Stimulated activated naive CD4-positive, alpha-beta T cell treated with Interleukin-2 at 50 U/mL for 16 hours (primary cell): ENCODE measurements at regions not wholly inside any gene's neighbourhood (a gene's known extent, or its start where the extent isn't known, plus 50 kb on each side); places are given as distances from the start of the nearest gene placed in this dataset.
"Not testable (repeated sequence)": the region's sequence is repeated elsewhere in the genome, so short reads cannot be mapped to it uniquely, and the experiment has no call there.

ENCODE experiments used
- DNase-seq: peaks from one replicate; lab custom pipeline; 2025; lab: John Stamatoyannopoulos, UW

DNA sequence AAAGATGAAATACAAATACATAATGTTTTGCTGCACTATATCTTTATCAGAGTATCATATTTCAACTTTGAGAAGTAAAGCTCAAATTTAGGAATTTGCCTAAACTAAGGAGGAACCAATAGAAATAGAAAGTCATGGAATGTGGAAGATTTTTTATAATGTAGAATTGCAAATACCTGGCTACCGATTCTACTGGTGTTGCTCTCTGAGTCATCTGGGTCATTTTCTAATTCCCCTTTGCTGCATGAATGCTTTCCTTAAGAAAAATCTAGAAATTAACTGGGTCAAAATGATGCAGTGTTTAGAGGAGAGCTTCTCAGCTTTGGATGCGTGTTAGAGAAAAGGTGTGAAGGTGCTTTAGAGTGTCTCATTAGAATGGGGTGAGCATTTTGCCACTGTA lies 568.9 kb upstream of the ANKRD30A start:
- DNase-seq: no peak

DNA sequence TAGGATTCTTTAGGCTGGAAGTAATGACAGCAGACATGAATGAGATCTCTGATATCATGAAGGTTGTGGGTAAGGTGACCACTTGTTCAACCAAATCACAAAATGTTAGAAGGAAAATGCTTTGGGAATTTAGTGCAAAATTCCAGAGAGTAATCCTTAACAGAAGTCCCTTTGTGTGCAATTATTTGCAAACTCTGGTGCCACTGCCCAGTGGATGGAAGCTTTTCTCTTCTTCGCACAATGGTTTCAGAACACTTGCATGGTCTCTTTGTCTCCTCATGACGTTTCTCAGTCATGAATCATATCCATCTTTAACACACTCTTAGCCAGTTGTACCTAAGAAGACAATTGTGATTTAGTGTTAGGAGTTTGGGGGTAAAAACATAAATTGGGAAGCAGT lies 570.4 kb upstream of the ANKRD30A start:
- DNase-seq: no peak

GRCh38 chr10:36547965-36548364 lies 577.4 kb upstream of the ANKRD30A start:
- DNase-seq: no peak

DNA sequence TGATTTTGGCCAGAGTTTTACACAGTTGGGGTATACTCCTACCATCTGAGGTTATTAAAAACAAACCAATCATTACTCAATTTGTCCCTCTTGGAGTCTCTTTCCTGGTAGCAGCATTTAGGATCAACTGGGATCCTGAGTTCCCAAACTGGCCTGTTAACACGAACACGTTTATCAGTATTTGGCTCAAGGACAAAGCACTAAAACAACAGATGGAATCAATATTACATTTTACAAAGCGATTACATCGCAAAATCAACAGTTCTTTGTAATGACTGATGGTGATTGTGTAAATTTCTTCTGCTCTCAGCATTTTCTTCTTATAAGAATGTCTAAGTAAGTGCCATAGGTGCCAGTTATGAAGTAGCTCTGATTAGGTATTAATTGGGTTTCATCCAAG lies 582.9 kb upstream of the ANKRD30A start:
- DNase-seq: no peak

DNA sequence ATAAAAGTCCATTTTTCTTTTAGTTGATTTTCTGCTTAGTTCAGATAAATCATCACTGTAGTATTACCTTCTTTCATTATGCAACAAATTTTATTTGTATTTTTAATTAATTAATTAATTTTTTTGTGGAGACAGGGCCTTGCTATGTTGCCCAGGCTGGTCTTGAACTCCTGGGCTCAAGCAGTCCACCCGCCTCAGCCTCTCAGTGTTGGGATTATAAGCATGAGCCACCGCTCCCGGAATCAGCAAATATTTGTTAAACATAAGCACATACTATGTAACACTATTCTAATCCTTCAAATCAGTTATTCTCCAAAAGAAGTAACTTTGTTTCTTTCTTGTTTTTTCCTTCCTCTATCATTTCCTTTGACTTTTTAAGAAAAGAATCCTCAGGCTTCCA lies 584.8 kb upstream of the ANKRD30A start:
- DNase-seq: no peak

GRCh38 chr10:36538953-36539586 lies 586.3 kb upstream of the ANKRD30A start:
- DNase-seq: no peak

DNA sequence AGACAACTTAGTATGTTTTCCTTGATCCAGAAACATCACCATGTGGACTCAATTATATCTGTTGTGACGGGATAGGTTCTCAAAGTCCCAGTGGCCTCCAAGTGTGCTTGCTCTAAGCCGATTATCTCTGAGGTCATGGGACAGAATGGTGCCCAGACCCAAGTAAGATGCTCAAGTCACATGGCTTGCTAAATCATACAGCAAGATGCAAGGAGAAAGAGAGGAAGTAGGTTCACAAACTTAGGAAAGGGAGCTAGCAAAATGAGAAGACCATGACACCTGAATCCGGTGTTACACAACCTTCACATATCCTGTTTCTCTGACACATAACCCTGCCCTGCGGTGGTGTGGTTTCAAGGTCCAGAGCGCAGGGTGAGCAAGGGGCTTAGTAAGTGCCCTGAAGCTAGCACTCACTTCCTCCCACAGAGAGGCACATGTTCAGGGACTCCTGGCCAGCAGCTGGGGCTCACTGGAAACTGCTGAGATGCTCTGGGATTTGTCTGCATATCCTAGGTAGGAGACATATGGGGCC lies 590.9 kb upstream of the ANKRD30A start:
- DNase-seq: no peak

GRCh38 chr10:36533861-36534260 lies 591.5 kb upstream of the ANKRD30A start:
- DNase-seq: no peak

DNA sequence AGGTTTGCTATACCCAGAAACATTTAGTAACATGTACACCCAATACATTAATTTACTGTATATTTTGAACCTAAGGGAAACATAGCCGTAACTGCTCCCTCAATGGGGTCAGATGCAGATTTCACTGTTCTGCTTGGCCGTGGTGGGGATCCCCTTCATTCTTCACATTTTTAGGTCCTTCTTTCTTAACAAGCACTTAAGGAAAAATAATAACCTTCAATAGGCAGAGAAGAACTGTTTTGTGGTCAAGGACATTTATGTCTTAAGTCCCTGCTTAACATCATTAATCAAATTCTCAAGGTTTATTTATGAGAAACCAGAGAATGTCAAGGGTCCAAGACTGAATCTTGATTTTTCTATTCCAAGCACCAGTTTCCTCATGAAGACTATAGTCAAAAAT lies 592.1 kb upstream of the ANKRD30A start:
- DNase-seq: no peak

GRCh38 chr10:36531621-36532020 lies 593.8 kb upstream of the ANKRD30A start:
- no peak for DNase-seq

GRCh38 chr10:36526033-36526432 lies 599.4 kb upstream of the ANKRD30A start:
- DNase-seq: no peak

DNA sequence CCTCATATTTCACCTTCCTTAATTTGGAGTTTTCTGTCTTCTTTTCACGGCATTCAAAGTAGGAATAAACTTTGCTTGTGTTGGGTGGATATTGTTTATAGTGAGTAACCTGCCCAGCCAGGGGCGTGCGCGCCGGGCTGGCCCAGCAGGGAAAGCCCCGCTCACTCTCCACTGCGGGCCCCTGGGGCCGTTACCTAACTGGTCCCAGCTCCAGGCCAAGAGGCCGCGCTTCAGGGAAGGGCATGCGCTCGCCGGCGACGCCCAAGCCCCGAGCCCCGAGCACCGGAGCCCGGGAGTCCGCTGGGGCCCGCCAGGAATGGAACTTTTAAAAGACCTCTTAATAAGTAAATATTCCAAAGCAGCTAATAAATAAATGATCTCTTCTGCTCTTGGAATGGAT lies 601.3 kb upstream of the ANKRD30A start:
- not testable (repeated sequence) for DNase-seq

- no peak for DNase-seq
Observed at GRCh38 chr10:36519909-36520308, 605.5 kb upstream of the ANKRD30A start.

DNA sequence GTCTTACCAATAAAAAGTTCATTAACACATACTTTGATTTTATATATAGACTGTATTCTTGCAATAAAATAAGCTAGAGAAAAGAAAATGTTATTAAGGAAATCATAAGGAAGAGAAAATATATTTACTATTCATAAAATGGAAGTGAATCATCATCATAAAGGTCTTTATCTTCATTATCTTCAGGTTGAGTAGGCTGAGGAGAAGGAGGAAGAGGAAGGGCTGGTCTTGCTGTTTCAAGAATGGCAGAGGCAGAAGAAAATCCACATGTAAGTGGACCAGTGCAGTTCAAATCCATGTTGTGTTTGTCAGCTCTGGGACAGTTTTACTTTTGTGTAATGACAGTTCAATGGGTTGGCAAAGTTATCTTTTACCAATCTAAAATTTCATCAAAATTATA lies 609.1 kb upstream of the ANKRD30A start:
- no peak for DNase-seq

DNA sequence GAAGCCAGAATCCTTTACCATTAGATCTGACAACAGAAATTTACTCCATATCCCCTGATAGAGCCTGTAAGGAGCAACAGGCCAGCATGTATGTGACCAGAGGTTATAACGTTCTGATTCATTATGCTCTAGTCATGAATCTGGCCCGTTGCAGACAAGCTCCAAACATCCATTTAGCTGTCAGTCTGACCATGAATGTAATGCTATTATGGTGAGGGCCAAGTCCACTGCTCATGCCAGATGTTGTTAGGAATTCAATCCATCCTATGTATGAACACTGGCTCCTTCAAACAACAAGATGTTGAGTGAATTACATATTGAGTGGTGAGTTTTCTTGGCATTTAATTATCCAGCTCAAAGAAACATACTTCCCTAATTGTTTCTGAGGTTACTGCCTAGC lies 610.1 kb upstream of the ANKRD30A start:
- DNase-seq: no peak

DNA sequence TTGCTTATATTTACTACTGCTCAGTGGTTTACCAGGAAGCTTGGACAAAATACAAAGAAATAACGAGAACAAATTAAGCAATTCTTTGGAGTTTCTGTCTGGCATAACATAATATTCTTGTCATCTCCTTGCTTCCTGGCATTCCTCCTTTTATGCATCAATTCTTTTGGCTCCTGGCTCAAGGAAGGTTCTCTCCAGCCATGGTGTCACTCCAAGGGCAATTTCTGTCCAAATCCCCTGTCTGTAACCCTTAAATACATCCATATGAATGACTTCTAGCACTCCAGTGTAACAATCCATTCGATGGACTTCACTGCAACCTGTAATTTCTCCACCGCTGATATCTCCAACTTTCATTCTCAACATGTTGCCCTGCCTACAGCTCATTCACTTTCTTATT lies 617.7 kb upstream of the ANKRD30A start:
- no peak for DNase-seq

DNA sequence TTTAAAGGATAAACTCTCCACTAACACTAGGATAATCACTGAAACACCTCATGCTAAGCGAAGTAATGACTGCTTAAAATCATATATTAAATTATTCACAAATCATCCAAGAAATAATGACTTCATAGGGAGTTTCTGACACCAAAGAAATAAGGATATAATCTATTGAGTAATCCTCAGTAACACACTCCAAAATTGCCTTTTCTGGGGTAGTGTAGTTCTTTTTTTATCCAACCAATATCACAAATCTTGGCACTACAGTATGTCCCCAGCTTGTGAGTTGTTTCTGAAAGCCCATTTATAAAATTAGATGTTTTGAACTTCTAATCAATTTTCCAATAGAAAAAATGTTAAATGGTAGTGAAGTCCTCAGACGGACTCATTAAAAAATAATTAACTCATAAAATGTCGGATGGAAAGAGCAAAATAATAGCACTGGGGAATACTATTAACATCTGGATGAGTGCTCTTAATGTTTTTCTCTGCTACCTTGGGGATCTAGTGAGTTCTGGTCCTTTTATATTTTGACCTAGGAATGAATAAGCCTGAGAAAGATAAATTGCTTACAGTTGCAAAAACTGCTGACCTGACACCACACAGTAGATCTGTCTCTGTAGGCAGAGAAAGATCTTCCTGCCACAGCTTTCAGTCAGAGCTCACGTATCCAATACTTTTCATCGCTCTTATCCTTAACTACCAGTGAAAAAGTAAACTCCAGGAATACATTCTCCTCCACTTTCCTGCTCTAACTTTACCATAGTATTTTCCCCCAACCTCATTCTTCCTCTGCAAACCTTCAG lies 618.5 kb upstream of the ANKRD30A start:
- DNase-seq: no peak

DNA sequence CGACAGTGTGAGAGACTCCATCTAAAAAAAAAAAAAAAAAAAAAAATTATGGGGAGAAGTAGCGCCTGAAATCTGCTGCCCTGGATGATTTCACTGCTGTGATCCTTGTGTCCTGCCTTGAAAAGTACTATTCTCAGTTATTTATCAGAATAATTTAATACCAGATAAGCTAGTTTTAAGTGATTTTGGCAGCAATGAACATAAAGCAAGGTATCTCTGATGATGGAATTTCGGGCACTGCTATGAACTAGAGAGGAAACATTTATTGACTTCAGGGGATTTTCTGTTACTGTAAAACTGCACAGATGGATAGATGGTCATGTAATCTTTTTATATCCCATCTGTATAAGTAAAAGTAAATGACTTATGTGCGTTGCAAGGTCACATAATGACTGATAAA lies 619.1 kb upstream of the ANKRD30A start:
- DNase-seq: no peak

DNA sequence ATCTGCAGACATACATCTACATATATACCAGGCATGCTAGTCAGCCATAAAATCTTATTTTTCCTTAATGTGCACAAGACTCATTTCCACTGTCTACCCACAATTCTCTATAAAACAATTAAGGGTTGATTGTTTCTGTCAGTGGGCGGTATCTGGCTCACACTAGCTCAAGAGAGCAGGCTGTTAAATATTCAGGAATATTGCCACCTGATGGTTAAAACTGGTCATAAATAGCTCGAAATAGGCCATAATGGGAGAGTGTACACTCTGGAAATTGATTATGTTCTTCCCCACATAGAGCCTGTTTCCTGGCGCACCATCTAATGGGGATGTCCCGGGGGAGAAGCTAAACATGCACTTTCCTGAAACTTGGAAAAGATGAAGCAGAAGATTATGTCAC lies 620.6 kb upstream of the ANKRD30A start:
- DNase-seq: no peak

GRCh38 chr10:36500266-36500665 lies 625.1 kb upstream of the ANKRD30A start:
- DNase-seq: no peak

DNA sequence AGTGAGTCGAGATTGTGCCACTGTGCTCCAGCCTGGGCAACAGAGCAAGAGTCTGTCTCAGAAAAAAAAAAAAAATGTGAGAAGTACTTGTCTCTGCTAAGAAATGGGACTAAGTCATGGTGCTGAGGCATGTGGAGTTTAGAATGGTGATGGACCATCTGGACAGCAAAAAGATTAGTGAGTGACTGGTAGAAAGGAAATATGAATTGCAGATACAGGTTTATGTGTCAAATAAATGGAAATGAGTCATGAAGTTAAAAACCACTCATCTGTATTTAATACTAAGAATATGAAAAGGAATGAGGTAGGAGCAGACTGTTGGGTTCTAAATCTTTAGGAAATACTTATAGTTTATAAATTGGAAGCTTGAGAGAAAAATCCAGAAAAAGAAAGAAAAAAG lies 625.7 kb upstream of the ANKRD30A start:
- DNase-seq: no peak

DNA sequence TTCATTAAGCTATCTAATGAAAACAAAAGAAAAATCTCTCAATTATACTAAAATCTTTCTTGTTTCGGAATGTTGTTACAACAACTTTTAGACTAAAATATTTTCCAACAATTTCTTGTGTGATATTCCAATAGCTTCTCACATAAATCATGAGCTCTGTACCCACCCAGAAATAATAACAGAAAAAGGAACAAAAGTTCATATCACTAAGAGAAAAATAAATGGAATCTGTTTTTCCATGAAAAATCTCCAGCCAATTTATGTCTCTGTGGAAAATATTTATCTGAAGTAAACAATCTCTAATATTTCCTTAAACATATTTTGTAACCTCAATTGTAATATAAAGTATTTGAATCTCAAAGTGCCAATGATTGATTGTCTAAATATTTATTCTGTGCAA lies 628.6 kb upstream of the ANKRD30A start:
- DNase-seq: no peak

DNA sequence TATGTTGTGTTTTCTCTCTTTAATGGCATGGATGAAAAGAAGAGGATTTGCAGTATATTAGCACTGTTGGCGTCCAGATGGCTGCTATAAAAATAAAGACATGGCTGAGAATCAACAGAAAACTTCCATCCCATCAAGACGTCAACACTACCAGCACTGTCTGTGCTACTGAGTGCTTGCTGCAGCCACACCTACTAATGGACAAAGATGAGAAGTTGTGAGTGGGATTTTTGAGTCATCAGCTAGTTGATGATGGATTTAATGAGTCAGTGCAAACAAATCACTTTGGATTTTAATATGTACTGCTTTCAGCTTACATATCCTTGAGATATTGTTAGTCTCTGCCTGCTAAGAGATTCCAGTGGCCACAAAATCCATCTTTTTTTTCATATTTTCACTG lies 631.0 kb upstream of the ANKRD30A start:
- DNase-seq: no peak

- no peak for DNase-seq
Observed at GRCh38 chr10:36493516-36493880, 631.9 kb upstream of the ANKRD30A start.
